Ovary (tissue), 7 donors: ENCODE measurements at regions not wholly inside any gene's neighbourhood (a gene's known extent, or its start where the extent isn't known, plus 50 kb on each side); places are given as distances from the start of the nearest gene placed in this dataset.

ENCODE experiments used
- DNase-seq, 5 donors: peaks; one replicate each; pipeline ENCODE4 v3.0.0-alpha.2; 2019 to 2020
- H3K27ac ChIP-seq, 2 donors: fragments of 200-600 bp; one replicate each; pipeline versions ENCODE4 v1.5.1 to v1.8.0; 2019 to 2022
- H3K27me3 ChIP-seq: fragments of 200-600 bp; one replicate; pipeline ENCODE4 v1.8.0; 2022
- H3K36me3 ChIP-seq: fragments of 200-600 bp; sonication (generic); one replicate; pipeline ENCODE4 v1.5.1; 2019
- H3K4me1 ChIP-seq: one replicate; pipeline ENCODE4 v1.8.1; 2013; ENCODE audit warnings: mild to moderate bottlenecking, moderate library complexity; ENCODE audit not compliant: insufficient read depth
- H3K4me3 ChIP-seq: fragments of 200-600 bp; sonication (generic); one replicate; pipeline ENCODE4 v1.5.1; 2017
- H3K9me3 ChIP-seq, 2 donors: fragments of 200-600 bp in 1 of 2; sonication (generic) in 1 of 2; one replicate each; pipeline versions ENCODE4 v1.5.1 to v1.8.1; 2013 to 2019; ENCODE audit warnings: mild to moderate bottlenecking in 1 of 2, moderate library complexity in 1 of 2
- CTCF ChIP-seq, 3 donors: fragments of 450-650 bp in 2 of 3; fragments of 200-600 bp in 1 of 3; IDR thresholded peaks; one replicate each; pipeline versions ENCODE4 v1.5.1 to v1.8.0; 2016 to 2022; ENCODE audit warnings: antibody characterized with exemption in 3 of 3, mild to moderate bottlenecking in 1 of 3
- EP300 ChIP-seq: sonication (generic); formaldehyde crosslinking; IDR thresholded peaks from one replicate; pipeline ENCODE4 v1.6.1; 2017; ENCODE audit warnings: antibody characterized with exemption
- POLR2A ChIP-seq: fragments of 450-650 bp; IDR thresholded peaks from one replicate; pipeline ENCODE4 v1.6.1; 2017; ENCODE audit warnings: antibody characterized with exemption, mild to moderate bottlenecking, moderate library complexity
- WGBS, 3 donors: extraction: QIAGEN DNeasy Blood & Tissue Kit in 1 of 3; methylation state at CpG; one replicate each; pipeline versions ENCODE4 v1.1.5 to v1.1.7; 2013 to 2017; 5-methylcytosine and 5-hydroxymethylcytosine counted together
- intact Hi-C, 4 donors: fragments of 100-400 bp; cut with DNase I; formaldehyde crosslinking; loops; one replicate each; pipeline versions ENCODE4 v1.11.0 to v1.15.1; 2022 to 2023
- donor health status: DM: no; HTN: no; CAD: no; lungs with moderate emphysema.
- donor health status: DM: no; HTN: no; CAD: no.
- donor health status: Bipolar disorder and iron deficiency.
- donor health status: DM: no; HTN: no; CAD: no.
- donor health status: DM: yes; HTN: yes; CAD: no.

DNA sequence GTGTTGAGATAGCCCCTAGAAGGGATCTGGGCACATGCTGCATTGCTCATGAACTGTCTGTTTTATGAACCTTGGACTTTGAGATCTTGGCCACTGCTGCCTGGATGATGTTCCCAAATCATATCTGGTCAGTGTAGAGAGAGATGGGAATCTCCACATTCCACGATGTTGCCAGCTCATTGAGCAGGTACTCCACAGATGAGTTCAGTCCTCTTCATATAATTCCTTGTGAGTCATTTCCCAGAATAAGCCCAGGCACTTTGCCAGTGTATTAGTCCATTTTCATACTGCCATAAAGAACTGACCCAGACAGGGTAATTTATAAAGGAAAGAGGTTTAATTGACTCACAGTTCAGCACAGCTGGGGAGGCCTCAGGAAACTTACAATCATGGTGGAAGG, 254.0 kb upstream of the RUNX1 start:
- no peaks in the 10 kb centered on the region for H3K27me3 ChIP-seq
- no peak overlapping the region for H3K4me3 ChIP-seq
- H3K4me1 ChIP-seq: no peaks in the 10 kb centered on the region
- H3K36me3 ChIP-seq: no peaks in the 10 kb centered on the region
- H3K27ac ChIP-seq: no peak overlapping the region
- WGBS, 3 donors: 58 to 69% (median 61%) methylated on average over 1 of the region's 1 CpG
- no peaks in the 10 kb centered on the region for H3K9me3 ChIP-seq
- TF ChIP-seq POLR2A (no peak), EP300 (no peak), CTCF (IDR thresholded peaks at IDR 0.05) (no peak)
- intact Hi-C loops: no loop called here
- DNase-seq: no peak

- no peak for DNase-seq
- no peak for TF ChIP-seq CTCF (IDR thresholded peaks at IDR 0.05)
- TF ChIP-seq EP300: no peak
- TF ChIP-seq POLR2A: no peak
- Histone ChIP-seq H3K9me3 (no peaks in the 10 kb centered on the region), H3K4me3 (no peak overlapping the region), H3K36me3 (no peaks in the 10 kb centered on the region), H3K4me1 (peaks cover 3% of the 10 kb centered on the region), H3K27ac (no peak overlapping the region), H3K27me3 (no peaks in the 10 kb centered on the region)
- WGBS, 3 donors: 89 to 92% (median 89%) methylated on average over 3 of the region's 3 CpGs
- intact Hi-C loops: no loop called here
Measured at GRCh38 chr21:35298757-35299156, 249.7 kb upstream of the RUNX1 start.

DNA sequence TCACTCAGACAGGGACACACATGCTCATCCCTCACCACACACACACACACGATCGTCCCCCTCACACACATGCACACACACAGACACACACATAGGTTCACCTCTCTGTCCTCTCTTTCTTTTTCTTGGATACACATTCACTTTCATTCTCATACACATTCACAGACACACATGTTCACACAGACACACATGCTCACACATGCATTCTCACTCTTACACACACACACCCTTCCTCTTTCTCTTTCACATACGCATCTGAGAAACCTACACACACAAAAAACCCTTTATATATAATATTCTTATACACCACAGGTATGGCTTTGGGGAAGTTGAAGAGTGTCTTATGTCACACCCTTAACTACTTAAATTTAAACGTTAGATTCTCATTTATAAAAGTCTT, 248.6 kb upstream of the RUNX1 start:
- Histone ChIP-seq H3K27ac (no peak overlapping the region), H3K27me3 (no peaks in the 10 kb centered on the region), H3K9me3 (no peaks in the 10 kb centered on the region), H3K36me3 (no peaks in the 10 kb centered on the region), H3K4me1 (peaks cover 3% of the 10 kb centered on the region), H3K4me3 (no peak overlapping the region)
- intact Hi-C loops: no loop called here
- WGBS, 3 donors: 77 to 90% (median 88%) methylated on average over 4 of the region's 4 CpGs
- no peak for TF ChIP-seq CTCF (IDR thresholded peaks at IDR 0.05)
- no peak for TF ChIP-seq EP300
- no peak for TF ChIP-seq POLR2A
- DNase-seq: no peak

DNA sequence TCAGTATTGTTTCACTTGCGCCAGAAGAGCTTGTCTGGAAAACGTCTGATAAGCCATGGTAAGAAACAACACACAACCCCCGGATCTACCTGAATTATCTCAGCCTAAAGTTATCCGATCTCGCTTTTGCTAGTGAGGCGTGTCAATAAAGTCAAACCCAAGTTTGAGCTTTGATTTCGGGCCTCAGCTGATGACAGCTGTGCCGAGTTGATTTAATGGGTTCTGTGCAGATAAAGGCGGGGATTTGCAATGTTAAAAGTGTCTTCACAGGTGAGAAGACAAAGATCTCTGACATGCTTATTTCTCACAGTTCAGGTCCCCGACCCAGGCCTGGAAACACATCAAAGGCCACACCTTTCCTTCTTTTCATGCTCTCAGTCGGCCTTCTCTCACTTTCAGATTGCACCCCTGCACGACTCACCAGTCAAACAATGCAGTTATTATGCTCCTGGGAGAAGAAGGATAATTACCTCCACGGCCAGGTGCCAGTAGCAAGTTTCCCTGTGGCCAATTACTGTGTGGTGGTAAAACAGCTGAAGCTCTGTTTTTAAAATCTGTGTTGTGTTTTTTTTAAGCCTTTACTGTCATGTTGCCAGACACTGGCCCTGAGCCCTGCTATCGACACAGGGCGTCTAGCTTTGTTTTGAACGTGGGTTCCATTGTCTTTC, 245.3 kb upstream of the RUNX1 start:
- no peak overlapping the region for H3K4me3 ChIP-seq

More for the DNA sequence above, 245.3 kb upstream of the RUNX1 start:
- TF ChIP-seq POLR2A (no peak), CTCF (IDR thresholded peaks at IDR 0.05) (no peak), EP300 (no peak)
- intact Hi-C loops: no loop called here
- 48 to 62% (median 58%) methylated on average over 16 of the region's 16 CpGs for WGBS, 3 donors
- no peak overlapping the region for H3K27ac ChIP-seq
- DNase-seq: no peak
- no peaks in the 10 kb centered on the region for H3K27me3 ChIP-seq
- H3K9me3 ChIP-seq: no peaks in the 10 kb centered on the region
- H3K4me1 ChIP-seq: peaks cover 3% of the 10 kb centered on the region
- H3K36me3 ChIP-seq: no peaks in the 10 kb centered on the region
